H9 (cell line): ENCODE measurements at regions not wholly inside any gene's neighbourhood (a gene's known extent, or its start where the extent isn't known, plus 50 kb on each side); places are given as distances from the start of the nearest gene placed in this dataset.

ENCODE experiments used
- DNase-seq: peaks from one replicate; pipeline ENCODE4 v3.0.0-alpha.2; 2017
- H2AFZ ChIP-seq: one replicate; pipeline ENCODE4 v1.6.1; 2013; ENCODE audit warnings: mild to moderate bottlenecking, low read length, control low read depth, moderate library complexity
- H2AK5ac ChIP-seq: 2 replicates; pipeline ENCODE4 v1.6.1; 2013; ENCODE audit warnings: low read length, control low read depth, mixed read lengths; ENCODE audit not compliant: insufficient read length
- H2BK120ac ChIP-seq: one replicate; pipeline ENCODE4 v1.6.1; 2013; ENCODE audit warnings: low read depth, mild to moderate bottlenecking, low read length, control low read depth, inconsistent platforms; ENCODE audit not compliant: poor library complexity, severe bottlenecking
- H2BK12ac ChIP-seq: 2 replicates; pipeline ENCODE4 v1.6.1; 2013; ENCODE audit warnings: low read length, control low read depth, mixed read lengths, low read depth; ENCODE audit not compliant: insufficient read length
- H2BK15ac ChIP-seq: 2 replicates; pipeline ENCODE4 v1.6.1; 2013; ENCODE audit warnings: low read depth, low read length, control low read depth
- H2BK20ac ChIP-seq: one replicate; pipeline ENCODE4 v1.6.1; 2013; ENCODE audit warnings: low read depth, mild to moderate bottlenecking, low read length, control low read depth, inconsistent platforms; ENCODE audit not compliant: poor library complexity, severe bottlenecking
- H2BK5ac ChIP-seq: 2 replicates; pipeline ENCODE4 v1.6.1; 2013; ENCODE audit warnings: low read length, control low read depth, mixed read lengths; ENCODE audit not compliant: insufficient read length
- H3K14ac ChIP-seq: 2 replicates; pipeline ENCODE4 v1.6.1; 2013; ENCODE audit warnings: low read length, control low read depth; ENCODE audit not compliant: insufficient read depth
- H3K18ac ChIP-seq: 2 replicates; pipeline ENCODE4 v1.6.1; 2013; ENCODE audit warnings: low read depth, mild to moderate bottlenecking, mixed read lengths, low read length, control low read depth; ENCODE audit not compliant: insufficient read length
- H3K23ac ChIP-seq: 2 replicates; pipeline ENCODE4 v1.6.1; 2013; ENCODE audit warnings: low read length, control low read depth, mixed read lengths, low read depth; ENCODE audit not compliant: insufficient read length
- H3K23me2 ChIP-seq: 2 replicates; pipeline ENCODE4 v1.6.1; 2013; ENCODE audit warnings: low read depth, mild to moderate bottlenecking, mixed read lengths, low read length, control low read depth; ENCODE audit not compliant: insufficient read length, poor library complexity, severe bottlenecking
- H3K27ac ChIP-seq: 2 replicates; pipeline ENCODE4 v1.5.1; 2013; ENCODE audit warnings: low read length, control low read depth, mixed read lengths, low read depth; ENCODE audit not compliant: insufficient read length
- H3K27me3 ChIP-seq: 2 replicates; pipeline ENCODE4 v1.6.1; 2013; ENCODE audit warnings: low read length, control low read depth, inconsistent platforms; ENCODE audit not compliant: insufficient read depth
- H3K4ac ChIP-seq: 2 replicates; pipeline ENCODE4 v1.6.1; 2013; ENCODE audit warnings: low read depth, mild to moderate bottlenecking, control low read depth, inconsistent platforms, low read length, moderate library complexity
- H3K4me1 ChIP-seq: 2 replicates; pipeline ENCODE4 v1.6.1; 2013; ENCODE audit warnings: low read length, control low read depth, inconsistent platforms; ENCODE audit not compliant: insufficient read depth
- H3K4me2 ChIP-seq: 2 replicates; pipeline ENCODE4 v1.6.1; 2013; ENCODE audit warnings: low read length, control low read depth, mixed read lengths; ENCODE audit not compliant: insufficient read length, insufficient read depth
- H3K56ac ChIP-seq: 2 replicates; pipeline ENCODE4 v1.6.1; 2013; ENCODE audit warnings: low read depth, mild to moderate bottlenecking, mixed read lengths, low read length, control low read depth; ENCODE audit not compliant: insufficient read length
- H3K79me1 ChIP-seq: 2 replicates; pipeline ENCODE4 v1.6.1; 2013; ENCODE audit warnings: low read depth, mild to moderate bottlenecking, moderate library complexity, low read length, control low read depth, inconsistent platforms; ENCODE audit not compliant: insufficient read depth, poor library complexity, severe bottlenecking
- H3K79me2 ChIP-seq: 2 replicates; pipeline ENCODE4 v1.6.1; 2013; ENCODE audit warnings: low read length, control low read depth, inconsistent platforms; ENCODE audit not compliant: insufficient read depth
- H3K9ac ChIP-seq: 2 replicates; pipeline ENCODE4 v1.6.1; 2013; ENCODE audit warnings: low read length, control low read depth, mixed read lengths; ENCODE audit not compliant: insufficient read length; ENCODE audit errors: extremely low read depth
- H3K9me3 ChIP-seq: one replicate; pipeline ENCODE4 v1.6.1; 2013; ENCODE audit warnings: low read depth, low read length, inconsistent platforms; ENCODE audit not compliant: control insufficient read depth
- H3T11ph ChIP-seq: one replicate; pipeline ENCODE4 v1.6.1; 2013; ENCODE audit warnings: mild to moderate bottlenecking, low read length, control low read depth, inconsistent platforms
- H4K20me1 ChIP-seq: one replicate; pipeline ENCODE4 v1.6.1; 2013; ENCODE audit not compliant: control insufficient read depth, insufficient read length, insufficient read depth
- H4K5ac ChIP-seq: 2 replicates; pipeline ENCODE4 v1.6.1; 2013; ENCODE audit warnings: low read depth, mild to moderate bottlenecking, mixed read lengths, low read length, control low read depth; ENCODE audit not compliant: insufficient read length
- H4K8ac ChIP-seq: replicated peaks from 2 replicates; pipeline ENCODE4 v1.6.1; 2013; ENCODE audit warnings: low read length, control low read depth, mixed read lengths, low read depth; ENCODE audit not compliant: insufficient read length
- H4K91ac ChIP-seq: 2 replicates; pipeline ENCODE4 v1.6.1; 2013; ENCODE audit warnings: low read depth, mild to moderate bottlenecking, moderate library complexity, mixed read lengths, low read length, control low read depth; ENCODE audit not compliant: insufficient read length
- H3K27ac Mint-ChIP-seq, 3 experiments: 2 replicates in 2 of 3; 3 replicates in 1 of 3; pipeline ENCODE4 v1.8.0; 2020 to 2021; ENCODE audit warnings: mixed read lengths in 3 of 3, mild to moderate bottlenecking in 1 of 3, moderate library complexity in 1 of 3
- H3K27me3 Mint-ChIP-seq: 2 replicates; pipeline ENCODE4 v1.8.0; 2021; ENCODE audit warnings: low read depth, mild to moderate bottlenecking, moderate library complexity, mixed read lengths
- H3K36me3 Mint-ChIP-seq, 3 experiments: 2 replicates in 2 of 3; 3 replicates in 1 of 3; pipeline ENCODE4 v1.8.0; 2020 to 2021; ENCODE audit warnings: low read depth in 3 of 3, mixed read lengths in 3 of 3; ENCODE audit not compliant: insufficient read depth in 1 of 3
- H3K4me1 Mint-ChIP-seq, 2 experiments: 2 replicates each; pipeline ENCODE4 v1.8.0; 2020; ENCODE audit warnings: mixed read lengths in 2 of 2
- H3K4me3 Mint-ChIP-seq, 2 experiments: 2 replicates in 1 of 2; 3 replicates in 1 of 2; pipeline ENCODE4 v1.8.0; 2020 to 2021; ENCODE audit warnings: mild to moderate bottlenecking in 2 of 2, mixed read lengths in 2 of 2, moderate library complexity in 1 of 2
- H3K9me3 Mint-ChIP-seq, 2 experiments: 2 replicates in 1 of 2; 3 replicates in 1 of 2; pipeline ENCODE4 v1.8.0; 2020; ENCODE audit warnings: mild to moderate bottlenecking in 2 of 2, mixed read lengths in 2 of 2, moderate library complexity in 1 of 2
- WGBS: extraction: QIAGEN DNeasy Blood & Tissue Kit; methylation state at CpG from one replicate; pipeline ENCODE4 v1.1.7; 2013; ENCODE audit warnings: missing lambda C conversion rate, low lambda C conversion rate, mixed read lengths; ENCODE audit not compliant: insufficient read length; ENCODE audit errors: extremely low coverage; 5-methylcytosine and 5-hydroxymethylcytosine counted together
- TF ChIP-seq, protein P1 (sequence below): fragments of 200-600 bp; sonication (generic); conservative IDR thresholded peaks from 3 replicates; pipeline ENCODE4 v1.8.0; 2021; ENCODE audit warnings: antibody characterized with exemption, mild to moderate bottlenecking

- Histone ChIP-seq H4K5ac (no peak overlapping the region), H3K4me2 (no peak overlapping the region), H3K79me1 (no peaks in the 10 kb centered on the region), H4K20me1 (no peaks in the 10 kb centered on the region), H4K91ac (no peak overlapping the region), H3K18ac (no peak overlapping the region), H3T11ph (no peak overlapping the region), H2BK5ac (no peak overlapping the region), H2AFZ (no peak overlapping the region), H2BK120ac (no peak overlapping the region), H3K27me3 (no peaks in the 10 kb centered on the region), H3K27ac (no peak overlapping the region), H2BK15ac (no peak overlapping the region), H3K79me2 (no peaks in the 10 kb centered on the region), H3K23me2 (no peaks in the 10 kb centered on the region), H2BK12ac (no peak overlapping the region), H3K9ac (no peak overlapping the region), H4K8ac (no peak overlapping the region), H3K56ac (no peak overlapping the region), H3K14ac (no peak overlapping the region), H3K4me1 (0 out of 2 replicates have a peak, but pooled peaks cover 3% of the 10 kb centered on the region), H3K23ac (no peak overlapping the region), H3K4ac (no peak overlapping the region), H2AK5ac (no peak overlapping the region), H3K9me3 (no peaks in the 10 kb centered on the region), H2BK20ac (no peak overlapping the region)
- Mint-ChIP-seq H3K4me1 (peaks cover 19 to 24% of the 10 kb centered on the region in 2 experiments), H3K27ac (no peak overlapping the region), H3K27me3 (no peaks in the 10 kb centered on the region), H3K36me3 (peaks cover 3 to 8% (median 5%) of the 10 kb centered on the region in 3 experiments; a peak in 5 of 7 replicates), H3K9me3 (peaks cover 6 to 10% of the 10 kb centered on the region in 2 experiments), H3K4me3 (no peak overlapping the region)
- DNase-seq: no peak
- TF ChIP-seq, protein P1, sequence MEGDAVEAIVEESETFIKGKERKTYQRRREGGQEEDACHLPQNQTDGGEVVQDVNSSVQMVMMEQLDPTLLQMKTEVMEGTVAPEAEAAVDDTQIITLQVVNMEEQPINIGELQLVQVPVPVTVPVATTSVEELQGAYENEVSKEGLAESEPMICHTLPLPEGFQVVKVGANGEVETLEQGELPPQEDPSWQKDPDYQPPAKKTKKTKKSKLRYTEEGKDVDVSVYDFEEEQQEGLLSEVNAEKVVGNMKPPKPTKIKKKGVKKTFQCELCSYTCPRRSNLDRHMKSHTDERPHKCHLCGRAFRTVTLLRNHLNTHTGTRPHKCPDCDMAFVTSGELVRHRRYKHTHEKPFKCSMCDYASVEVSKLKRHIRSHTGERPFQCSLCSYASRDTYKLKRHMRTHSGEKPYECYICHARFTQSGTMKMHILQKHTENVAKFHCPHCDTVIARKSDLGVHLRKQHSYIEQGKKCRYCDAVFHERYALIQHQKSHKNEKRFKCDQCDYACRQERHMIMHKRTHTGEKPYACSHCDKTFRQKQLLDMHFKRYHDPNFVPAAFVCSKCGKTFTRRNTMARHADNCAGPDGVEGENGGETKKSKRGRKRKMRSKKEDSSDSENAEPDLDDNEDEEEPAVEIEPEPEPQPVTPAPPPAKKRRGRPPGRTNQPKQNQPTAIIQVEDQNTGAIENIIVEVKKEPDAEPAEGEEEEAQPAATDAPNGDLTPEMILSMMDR: no peak
- no CpG with 5 or more reads among the region's 2 CpGs for WGBS
Observed at GRCh38 chr10:31617133-31617532, 298.1 kb downstream of the ZEB1 start.
